Adipocyte (in vitro differentiated cells): ENCODE measurements at regions not wholly inside any gene's neighbourhood (a gene's known extent, or its start where the extent isn't known, plus 50 kb on each side); places are given as distances from the start of the nearest gene placed in this dataset.

Experiments used
- DNase-seq: peaks from one replicate; pipeline ENCODE4 v3.0.0-alpha.2; 2015; ENCODE audit warnings: low read depth
- H3K27me3 ChIP-seq: replicated peaks from 2 replicates; pipeline ENCODE4 v1.7.0; 2013; ENCODE audit warnings: mild to moderate bottlenecking, low read length, moderate library complexity; ENCODE audit not compliant: control insufficient read depth, insufficient read depth
- H3K36me3 ChIP-seq: 2 replicates; pipeline ENCODE4 v1.7.0; 2013; ENCODE audit warnings: low read length, mild to moderate bottlenecking, moderate library complexity; ENCODE audit not compliant: control insufficient read depth, insufficient read depth, severe bottlenecking
- H3K4me1 ChIP-seq: 2 replicates; pipeline ENCODE4 v1.7.0; 2013; ENCODE audit warnings: mild to moderate bottlenecking, low read length, moderate library complexity; ENCODE audit not compliant: control insufficient read depth, insufficient read depth
- H3K4me3 ChIP-seq: 2 replicates; pipeline ENCODE4 v1.7.0; 2013; ENCODE audit warnings: mild to moderate bottlenecking, low read length, moderate library complexity
- H3K9ac ChIP-seq: 2 replicates; pipeline ENCODE4 v1.7.0; 2013; ENCODE audit warnings: mild to moderate bottlenecking, low read length, moderate library complexity
- H3K9me3 ChIP-seq: 2 replicates; pipeline ENCODE4 v1.7.0; 2013; ENCODE audit warnings: mild to moderate bottlenecking, low read length, moderate library complexity; ENCODE audit not compliant: control insufficient read depth

GRCh38 chr2:14560716-14561115, 71.8 kb upstream of the LRATD1 start:
- Histone ChIP-seq H3K27me3 (no peaks in the 10 kb centered on the region), H3K9me3 (no peaks in the 10 kb centered on the region), H3K4me1 (no peaks in the 10 kb centered on the region), H3K9ac (no peak overlapping the region), H3K4me3 (no peak overlapping the region), H3K36me3 (no peaks in the 10 kb centered on the region)
- no peak for DNase-seq

- no peak overlapping the region for H3K4me3 ChIP-seq
- DNase-seq, result no peak
- no peaks in the 10 kb centered on the region for H3K27me3 ChIP-seq
These were observed 69.2 kb upstream of the LRATD1 start for GRCh38 chr2:14563324-14563723.

GRCh38 chr2:14565666-14566065, 66.9 kb upstream of the LRATD1 start:
- no peak for DNase-seq
- H3K9me3 ChIP-seq, result no peaks in the 10 kb centered on the region

More at GRCh38 chr2:14563324-14563723, 69.2 kb upstream of the LRATD1 start:
- no peaks in the 10 kb centered on the region for H3K4me1 ChIP-seq
- no peak overlapping the region for H3K9ac ChIP-seq
- H3K36me3 ChIP-seq, result no peaks in the 10 kb centered on the region
- no peaks in the 10 kb centered on the region for H3K9me3 ChIP-seq

GRCh38 chr2:14567561-14567960, 65.0 kb upstream of the LRATD1 start:
- Histone ChIP-seq H3K4me3 (no peak overlapping the region), H3K4me1 (no peaks in the 10 kb centered on the region), H3K36me3 (no peaks in the 10 kb centered on the region), H3K9me3 (no peaks in the 10 kb centered on the region), H3K9ac (no peak overlapping the region), H3K27me3 (no peaks in the 10 kb centered on the region)
- DNase-seq, result no peak

More at GRCh38 chr2:14565666-14566065, 66.9 kb upstream of the LRATD1 start:
- no peaks in the 10 kb centered on the region for H3K27me3 ChIP-seq
- H3K4me3 ChIP-seq, result no peak overlapping the region
- no peaks in the 10 kb centered on the region for H3K4me1 ChIP-seq
- H3K36me3 ChIP-seq, result no peaks in the 10 kb centered on the region
- no peak overlapping the region for H3K9ac ChIP-seq

- H3K9me3 ChIP-seq, result no peaks in the 10 kb centered on the region
- no peak overlapping the region for H3K4me3 ChIP-seq
- no peaks in the 10 kb centered on the region for H3K36me3 ChIP-seq
- H3K9ac ChIP-seq, result no peak overlapping the region
- no peak for DNase-seq
- no peaks in the 10 kb centered on the region for H3K4me1 ChIP-seq
- no peaks in the 10 kb centered on the region for H3K27me3 ChIP-seq
These were observed 63.2 kb upstream of the LRATD1 start for GRCh38 chr2:14569294-14569693.

- DNase-seq, result no peak
- Histone ChIP-seq H3K27me3 (no peaks in the 10 kb centered on the region), H3K9me3 (no peaks in the 10 kb centered on the region), H3K4me3 (no peak overlapping the region), H3K36me3 (no peaks in the 10 kb centered on the region), H3K9ac (no peak overlapping the region), H3K4me1 (no peaks in the 10 kb centered on the region)
These were observed 59.9 kb upstream of the LRATD1 start for GRCh38 chr2:14572633-14573032.

GRCh38 chr2:14577843-14578242, 54.7 kb upstream of the LRATD1 start:
- H3K9ac ChIP-seq, result no peak overlapping the region
- no peaks in the 10 kb centered on the region for H3K27me3 ChIP-seq
- no peak overlapping the region for H3K4me3 ChIP-seq
- H3K4me1 ChIP-seq, result no peaks in the 10 kb centered on the region
- H3K9me3 ChIP-seq, result no peaks in the 10 kb centered on the region
- no peak for DNase-seq
- no peaks in the 10 kb centered on the region for H3K36me3 ChIP-seq
